ENCODE measurements at regions not wholly inside any gene's neighbourhood (a gene's known extent, or its start where the extent isn't known, plus 50 kb on each side); places are given as distances from the start of the nearest gene placed in this dataset.

DNA sequence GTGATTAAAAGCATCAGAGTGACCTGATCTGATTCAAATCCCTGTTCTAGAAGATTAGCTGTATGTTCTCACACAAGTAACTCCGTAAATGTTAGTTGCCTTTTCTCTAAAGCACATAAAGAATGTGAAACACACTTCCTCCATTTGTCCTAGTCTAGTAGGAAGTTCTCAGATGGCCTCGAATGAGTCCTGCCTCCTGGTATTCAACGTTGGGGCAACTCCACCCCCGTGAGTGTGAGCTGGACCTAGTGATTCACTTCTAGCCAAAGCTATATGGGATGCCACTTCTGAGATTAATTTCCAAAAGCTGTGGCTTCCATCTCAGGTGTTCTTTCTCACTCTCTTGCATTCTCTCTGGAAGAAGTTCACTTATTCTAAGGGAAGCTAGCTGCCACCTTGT lies 267.6 kb downstream of the GPATCH2 start:
- TF ChIP-seq, protein P1, sequence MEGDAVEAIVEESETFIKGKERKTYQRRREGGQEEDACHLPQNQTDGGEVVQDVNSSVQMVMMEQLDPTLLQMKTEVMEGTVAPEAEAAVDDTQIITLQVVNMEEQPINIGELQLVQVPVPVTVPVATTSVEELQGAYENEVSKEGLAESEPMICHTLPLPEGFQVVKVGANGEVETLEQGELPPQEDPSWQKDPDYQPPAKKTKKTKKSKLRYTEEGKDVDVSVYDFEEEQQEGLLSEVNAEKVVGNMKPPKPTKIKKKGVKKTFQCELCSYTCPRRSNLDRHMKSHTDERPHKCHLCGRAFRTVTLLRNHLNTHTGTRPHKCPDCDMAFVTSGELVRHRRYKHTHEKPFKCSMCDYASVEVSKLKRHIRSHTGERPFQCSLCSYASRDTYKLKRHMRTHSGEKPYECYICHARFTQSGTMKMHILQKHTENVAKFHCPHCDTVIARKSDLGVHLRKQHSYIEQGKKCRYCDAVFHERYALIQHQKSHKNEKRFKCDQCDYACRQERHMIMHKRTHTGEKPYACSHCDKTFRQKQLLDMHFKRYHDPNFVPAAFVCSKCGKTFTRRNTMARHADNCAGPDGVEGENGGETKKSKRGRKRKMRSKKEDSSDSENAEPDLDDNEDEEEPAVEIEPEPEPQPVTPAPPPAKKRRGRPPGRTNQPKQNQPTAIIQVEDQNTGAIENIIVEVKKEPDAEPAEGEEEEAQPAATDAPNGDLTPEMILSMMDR (IDR thresholded peaks at IDR 0.05; ENCODE audit: low read depth, low read length): no peak
- DNase-seq (ENCODE audit: extremely low read depth, low read depth): no peak

GRCh38 chr1:217360510-217360909 lies 270.4 kb downstream of the GPATCH2 start:
- TF ChIP-seq, protein P1 (IDR thresholded peaks at IDR 0.05; ENCODE audit: low read depth, low read length): no peak
- no peak for DNase-seq (ENCODE audit: extremely low read depth, low read depth)

DNA sequence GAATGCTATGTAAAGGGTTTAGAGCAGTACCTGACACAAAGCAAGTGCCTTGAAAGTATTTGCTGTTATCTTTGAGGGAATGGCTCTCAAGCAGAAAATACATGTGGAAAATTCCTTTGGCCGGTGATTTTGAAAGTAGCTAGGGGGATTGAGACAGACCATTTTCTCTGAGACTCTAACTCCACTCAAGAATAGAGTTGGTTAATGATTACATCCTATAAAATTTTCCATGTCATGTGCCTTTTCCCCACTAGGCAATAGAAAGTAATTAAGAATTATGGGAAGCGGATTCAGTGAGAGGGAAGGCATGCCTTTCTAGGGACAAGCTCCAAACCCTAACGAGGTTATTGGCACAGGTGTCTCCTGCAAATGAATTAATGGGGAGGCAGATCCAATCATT lies 276.0 kb downstream of the GPATCH2 start:
- no peak for DNase-seq (ENCODE audit: extremely low read depth, low read depth)
- TF ChIP-seq, protein P1 (IDR thresholded peaks at IDR 0.05; ENCODE audit: low read depth, low read length): no peak

DNA sequence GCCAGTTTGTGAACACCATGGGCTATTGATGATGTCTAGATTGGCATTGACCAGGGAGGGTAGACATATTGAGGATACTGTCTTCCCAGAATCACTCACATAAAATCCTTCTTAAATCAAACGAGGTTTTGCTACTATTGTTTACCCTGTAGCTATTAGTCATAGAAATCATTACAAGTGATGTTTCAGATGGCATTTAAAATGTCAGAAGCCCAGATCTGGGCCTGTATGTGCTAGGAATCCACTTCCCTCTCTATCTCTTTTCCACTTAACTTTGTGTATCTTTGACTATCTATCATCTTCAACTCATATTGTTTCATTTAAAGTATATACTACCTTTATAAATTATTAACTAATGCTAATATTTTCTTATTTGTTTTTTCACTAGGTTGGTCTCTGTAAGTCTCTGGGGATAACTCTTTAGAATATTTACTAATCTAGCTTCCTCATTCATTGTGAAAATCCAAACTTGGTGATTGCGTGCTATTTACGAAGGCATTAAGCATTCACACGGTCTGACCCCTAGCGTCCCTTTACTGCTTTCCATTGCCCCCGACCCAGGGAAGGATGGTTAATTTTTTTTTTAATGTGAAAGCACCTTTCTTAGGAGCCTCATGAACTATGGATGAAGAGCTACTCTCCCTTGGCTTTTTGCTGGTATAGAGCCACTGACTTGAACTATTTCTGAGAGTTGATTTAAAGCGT lies 281.8 kb downstream of the GPATCH2 start:
- TF ChIP-seq, protein P1 (IDR thresholded peaks at IDR 0.05; ENCODE audit: low read depth, low read length): no peak
- no peak for DNase-seq (ENCODE audit: extremely low read depth, low read depth)

DNA sequence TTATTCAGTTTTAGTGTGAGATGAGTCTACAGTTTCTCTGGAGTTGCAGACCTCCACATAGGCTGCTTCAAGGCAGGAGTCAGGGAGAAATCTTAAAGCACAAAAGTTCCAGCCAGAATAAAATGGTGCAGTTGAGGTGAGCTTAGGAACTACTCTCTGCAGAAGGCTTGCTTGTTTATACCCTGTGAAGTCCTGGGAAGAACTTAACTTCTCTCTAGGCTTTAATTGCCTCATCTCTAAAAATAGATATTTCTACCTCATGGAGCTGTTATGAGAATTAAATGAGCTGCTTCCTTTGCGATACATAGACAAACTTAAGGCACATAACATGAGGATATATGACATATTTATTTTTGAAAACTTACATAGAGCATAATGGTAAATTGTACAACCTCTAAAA lies 286.2 kb downstream of the GPATCH2 start:
- no peak for DNase-seq (ENCODE audit: extremely low read depth, low read depth)
- TF ChIP-seq, protein P1 (IDR thresholded peaks at IDR 0.05; ENCODE audit: low read depth, low read length): no peak

- no peak for DNase-seq (ENCODE audit: extremely low read depth, low read depth)
These were observed 287.0 kb downstream of the GPATCH2 start for GRCh38 chr1:217343907-217344306.

DNA sequence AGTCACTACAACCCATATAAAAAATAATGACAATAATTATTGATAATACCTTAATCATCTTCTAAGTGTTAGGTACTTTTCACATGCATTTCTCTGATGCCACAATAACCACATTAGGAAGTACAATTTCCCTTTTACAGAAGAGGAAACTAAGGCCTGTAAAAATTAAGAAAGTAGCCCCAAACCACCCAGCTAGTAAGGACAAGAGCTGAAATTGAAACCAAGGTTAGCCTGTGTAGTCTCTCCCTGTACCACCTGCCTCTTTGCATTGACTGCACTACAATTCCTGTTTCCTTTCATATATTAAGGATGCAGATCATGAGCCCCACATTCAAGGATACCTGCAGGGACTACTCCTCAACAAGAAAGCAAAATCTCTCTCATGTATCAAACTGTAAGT lies 288.8 kb downstream of the GPATCH2 start:
- DNase-seq (ENCODE audit: extremely low read depth, low read depth): no peak

More at GRCh38 chr1:217343907-217344306, 287.0 kb downstream of the GPATCH2 start:
- TF ChIP-seq, protein P1 (IDR thresholded peaks at IDR 0.05; ENCODE audit: low read depth, low read length): no peak

More for the DNA sequence above, 288.8 kb downstream of the GPATCH2 start:
- TF ChIP-seq, protein P1 (IDR thresholded peaks at IDR 0.05; ENCODE audit: low read depth, low read length): no peak
